ENCODE measurements at regions not wholly inside any gene's neighbourhood (a gene's known extent, or its start where the extent isn't known, plus 50 kb on each side); places are given as distances from the start of the nearest gene placed in this dataset.

- DNase-seq (ENCODE audit: extremely low read depth, low read depth) = no peak
- H3K4me3 ChIP-seq (replicated peaks; ENCODE audit: low read depth, low read length) = no peak overlapping the region
- no peak for TF ChIP-seq CTCF (IDR thresholded peaks at IDR 0.05; ENCODE audit: low read depth, low read length, missing control alignments)
Observed at GRCh38 chr6:8642131-8642530, 206.8 kb upstream of the SLC35B3 start.

- no peak overlapping the region for H3K4me3 ChIP-seq (replicated peaks; ENCODE audit: low read depth, low read length)
- no peak for TF ChIP-seq CTCF (IDR thresholded peaks at IDR 0.05; ENCODE audit: low read depth, low read length, missing control alignments)
- DNase-seq (ENCODE audit: extremely low read depth, low read depth) = no peak
Observed at GRCh38 chr6:8639928-8640649, 204.7 kb upstream of the SLC35B3 start.

GRCh38 chr6:8637896-8638597, 202.7 kb upstream of the SLC35B3 start:
- no peak for TF ChIP-seq CTCF (IDR thresholded peaks at IDR 0.05; ENCODE audit: low read depth, low read length, missing control alignments)
- no peak for DNase-seq (ENCODE audit: extremely low read depth, low read depth)
- H3K4me3 ChIP-seq (replicated peaks; ENCODE audit: low read depth, low read length) = no peak overlapping the region

- TF ChIP-seq CTCF (IDR thresholded peaks at IDR 0.05; ENCODE audit: low read depth, low read length, missing control alignments) = no peak
- no peak overlapping the region for H3K4me3 ChIP-seq (replicated peaks; ENCODE audit: low read depth, low read length)
- no peak for DNase-seq (ENCODE audit: extremely low read depth, low read depth)
Observed at GRCh38 chr6:8633762-8634161, 198.4 kb upstream of the SLC35B3 start.

- no peak for TF ChIP-seq CTCF (IDR thresholded peaks at IDR 0.05; ENCODE audit: low read depth, low read length, missing control alignments)
- no peak for DNase-seq (ENCODE audit: extremely low read depth, low read depth)
- H3K4me3 ChIP-seq (replicated peaks; ENCODE audit: low read depth, low read length) = no peak overlapping the region
Observed at GRCh38 chr6:8628736-8629135, 193.4 kb upstream of the SLC35B3 start.

GRCh38 chr6:8628063-8628462, 192.7 kb upstream of the SLC35B3 start:
- no peak for DNase-seq (ENCODE audit: extremely low read depth, low read depth)
- no peak overlapping the region for H3K4me3 ChIP-seq (replicated peaks; ENCODE audit: low read depth, low read length)
- TF ChIP-seq CTCF (IDR thresholded peaks at IDR 0.05; ENCODE audit: low read depth, low read length, missing control alignments) = no peak
